ENCODE measurements at regions not wholly inside any gene's neighbourhood (a gene's known extent, or its start where the extent isn't known, plus 50 kb on each side); places are given as distances from the start of the nearest gene placed in this dataset.
"Not testable (repeated sequence)": the region's sequence is repeated elsewhere in the genome, so short reads cannot be mapped to it uniquely, and the experiment has no call there.

DNA sequence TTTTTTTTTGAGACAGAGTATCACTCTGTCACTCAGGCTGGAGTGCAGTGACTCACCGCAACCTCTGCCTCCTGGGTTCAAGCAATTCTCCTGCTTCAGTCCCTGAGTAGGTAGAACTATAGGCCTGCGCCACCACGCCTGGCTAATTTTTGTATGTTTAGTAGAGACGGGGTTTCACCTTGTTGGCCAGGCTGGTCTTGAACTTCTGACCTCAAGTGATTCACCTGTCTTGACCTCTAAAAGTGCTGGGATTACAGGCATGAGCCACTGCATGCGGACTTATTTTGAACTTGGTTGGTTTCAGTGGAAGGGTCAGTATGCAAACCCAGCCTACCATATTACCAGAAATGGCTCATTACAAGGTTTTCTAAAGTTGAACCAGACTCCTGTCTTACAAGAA is 61.6 kb upstream of the GBA3 start:
- not testable (repeated sequence) for DNase-seq

DNA sequence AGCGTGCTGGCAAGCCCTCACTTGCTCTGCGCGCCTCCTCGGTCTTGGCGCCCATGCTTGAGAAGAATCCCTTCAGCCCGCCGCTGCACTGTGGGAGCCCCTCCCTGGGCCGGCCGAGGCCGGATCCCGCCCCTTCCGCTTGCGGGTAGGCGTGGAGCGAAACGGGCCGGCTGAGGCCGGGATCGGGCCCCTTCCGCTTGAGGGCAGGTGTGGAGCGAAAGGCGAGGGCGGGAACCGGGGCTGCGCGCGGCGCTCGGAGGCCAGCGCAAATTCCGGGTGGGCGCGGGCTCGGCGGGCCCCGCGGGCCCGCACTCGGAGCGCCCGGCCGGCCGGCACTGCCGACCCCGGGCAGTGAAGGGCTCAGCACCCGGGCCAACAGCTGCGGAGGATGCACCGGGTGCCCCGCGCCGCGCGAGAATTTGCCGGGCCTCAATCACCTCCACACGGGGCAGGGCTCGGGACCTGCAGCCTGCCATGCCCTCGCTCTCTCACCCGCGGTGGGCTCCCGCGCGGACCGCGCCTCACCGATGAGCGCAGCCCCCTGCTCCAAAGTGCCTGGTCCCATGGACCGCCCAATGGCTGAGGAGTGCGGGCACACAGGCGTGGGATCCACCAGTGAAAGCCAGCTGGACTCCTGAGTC is 58.1 kb upstream of the GBA3 start:
- DNase-seq: no peak

GRCh38 chr4:22635182-22635549 is 57.6 kb upstream of the GBA3 start:
- not testable (repeated sequence) for DNase-seq

DNA sequence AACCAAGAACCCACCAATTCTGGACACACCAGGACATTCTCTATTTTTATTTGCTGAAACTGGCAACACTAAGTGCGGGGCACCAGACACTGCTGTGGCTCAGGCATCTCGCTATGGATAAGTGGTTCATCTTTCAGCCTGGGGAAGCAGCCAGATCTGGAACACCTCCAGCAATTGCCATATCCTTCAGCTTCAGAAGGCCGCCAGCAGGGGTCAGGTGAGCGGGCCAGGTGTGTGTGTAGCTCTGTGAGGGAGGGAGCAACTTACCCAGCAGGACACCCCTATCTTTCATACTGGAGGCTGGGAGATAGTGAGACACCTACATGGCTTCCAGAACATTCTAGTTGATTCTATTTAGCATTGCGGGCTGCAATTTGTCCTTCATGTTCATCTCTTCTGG is 57.0 kb upstream of the GBA3 start:
- no peak for DNase-seq

GRCh38 chr4:22637306-22637705 is 55.4 kb upstream of the GBA3 start:
- no peak for DNase-seq

Data from activated CD4-positive, alpha-beta T cell treated with anti-CD3 and anti-CD28 coated beads for 4 hours (primary cell).